ENCODE measurements at regions not wholly inside any gene's neighbourhood (a gene's known extent, or its start where the extent isn't known, plus 50 kb on each side); places are given as distances from the start of the nearest gene placed in this dataset.

DNA sequence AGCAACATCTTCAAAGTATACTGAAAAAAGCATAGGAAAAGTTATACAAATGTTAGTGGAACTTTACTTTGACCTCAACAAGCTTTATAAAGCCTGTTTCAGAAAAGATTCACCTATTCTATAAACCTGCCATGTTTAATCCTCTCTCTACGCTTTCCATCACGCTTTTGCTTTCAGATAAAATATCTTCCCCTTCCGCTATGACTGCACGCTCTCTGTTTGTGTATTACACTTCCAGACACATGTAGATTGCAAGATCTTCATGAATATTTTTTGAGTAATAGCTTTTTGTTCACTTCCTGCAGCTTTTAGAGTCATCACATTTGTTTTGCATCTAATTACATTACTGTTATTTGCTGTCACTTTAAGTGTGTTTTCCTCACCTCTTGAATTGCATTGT is 271.4 kb downstream of the RASSF9 start:
- Histone ChIP-seq H3K4me3 (ENCODE audit: low read depth, low read length) (no peak overlapping the region), H3K9me3 (no peaks in the 10 kb centered on the region), H3K36me3 (no peaks in the 10 kb centered on the region), H3K27me3 (0 out of 2 replicates have a peak, but pooled peaks cover 3% of the 10 kb centered on the region), H3K4me1 (no peaks in the 10 kb centered on the region)
- no peak for DNase-seq
- TF ChIP-seq, protein P1, sequence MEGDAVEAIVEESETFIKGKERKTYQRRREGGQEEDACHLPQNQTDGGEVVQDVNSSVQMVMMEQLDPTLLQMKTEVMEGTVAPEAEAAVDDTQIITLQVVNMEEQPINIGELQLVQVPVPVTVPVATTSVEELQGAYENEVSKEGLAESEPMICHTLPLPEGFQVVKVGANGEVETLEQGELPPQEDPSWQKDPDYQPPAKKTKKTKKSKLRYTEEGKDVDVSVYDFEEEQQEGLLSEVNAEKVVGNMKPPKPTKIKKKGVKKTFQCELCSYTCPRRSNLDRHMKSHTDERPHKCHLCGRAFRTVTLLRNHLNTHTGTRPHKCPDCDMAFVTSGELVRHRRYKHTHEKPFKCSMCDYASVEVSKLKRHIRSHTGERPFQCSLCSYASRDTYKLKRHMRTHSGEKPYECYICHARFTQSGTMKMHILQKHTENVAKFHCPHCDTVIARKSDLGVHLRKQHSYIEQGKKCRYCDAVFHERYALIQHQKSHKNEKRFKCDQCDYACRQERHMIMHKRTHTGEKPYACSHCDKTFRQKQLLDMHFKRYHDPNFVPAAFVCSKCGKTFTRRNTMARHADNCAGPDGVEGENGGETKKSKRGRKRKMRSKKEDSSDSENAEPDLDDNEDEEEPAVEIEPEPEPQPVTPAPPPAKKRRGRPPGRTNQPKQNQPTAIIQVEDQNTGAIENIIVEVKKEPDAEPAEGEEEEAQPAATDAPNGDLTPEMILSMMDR (IDR thresholded peaks at IDR 0.05; ENCODE audit: low read depth, low read length), result no peak

DNA sequence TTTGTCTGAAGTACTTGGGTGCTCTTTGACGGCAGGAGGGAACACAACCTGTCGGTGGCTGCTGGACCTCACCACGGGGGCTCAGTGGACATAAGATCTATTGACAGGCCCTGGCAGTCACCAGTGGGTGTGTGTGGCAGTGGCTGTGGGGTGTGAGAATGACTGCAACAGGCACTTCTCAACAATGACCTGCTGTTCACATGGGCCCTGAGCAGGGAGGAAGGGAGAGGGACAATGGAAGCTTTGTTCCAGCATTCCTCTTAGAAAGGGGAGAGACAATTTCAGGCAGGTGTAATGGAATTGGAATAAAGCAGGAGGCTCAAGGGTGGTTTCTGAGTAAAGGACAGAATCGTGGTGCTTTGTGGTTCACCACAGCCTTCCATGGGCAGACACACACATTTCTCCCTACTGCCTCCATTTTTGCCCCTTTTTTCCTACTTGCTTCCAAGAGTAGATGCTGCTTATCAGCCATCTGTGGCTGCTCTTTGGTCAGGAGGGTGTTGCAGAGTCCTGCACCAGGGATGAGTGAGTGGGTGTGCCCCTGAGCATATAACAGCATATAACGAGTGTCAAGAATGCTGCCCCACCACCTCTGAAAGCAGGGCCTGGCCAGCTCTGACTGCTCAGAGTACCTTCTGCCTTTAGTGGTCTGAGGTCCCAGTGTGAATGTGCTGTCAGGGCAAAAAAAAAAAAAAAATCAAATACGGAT is 267.7 kb downstream of the RASSF9 start:
- no peaks in the 10 kb centered on the region for H3K4me1 ChIP-seq
- 0 out of 2 replicates have a peak, but pooled peaks cover 9% of the 10 kb centered on the region for H3K27me3 ChIP-seq
- no peaks in the 10 kb centered on the region for H3K9me3 ChIP-seq
- TF ChIP-seq, protein P1 (IDR thresholded peaks at IDR 0.05; ENCODE audit: low read depth, low read length), result no peak
- DNase-seq, result no peak
- no peaks in the 10 kb centered on the region for H3K36me3 ChIP-seq
- H3K4me3 ChIP-seq (ENCODE audit: low read depth, low read length), result no peak overlapping the region

DNA sequence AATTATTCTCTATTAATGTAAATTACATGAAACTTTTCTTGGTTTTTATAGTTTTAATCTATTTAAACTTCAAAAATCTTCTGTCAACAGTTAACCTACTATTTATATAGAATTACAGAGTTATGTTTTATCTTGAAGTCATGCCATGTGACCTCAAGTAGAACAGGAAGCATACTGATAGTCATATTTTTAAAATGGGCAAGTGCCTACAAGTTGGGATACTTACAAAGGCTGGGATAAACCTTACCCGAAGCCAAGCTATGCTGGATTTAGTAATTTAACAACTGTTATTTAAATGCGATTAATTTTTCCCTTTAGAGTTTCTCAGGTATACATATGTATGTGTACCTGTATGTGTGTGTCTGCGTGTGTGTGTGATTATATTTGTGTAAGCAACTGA is 266.9 kb downstream of the RASSF9 start:
- Histone ChIP-seq H3K9me3 (no peaks in the 10 kb centered on the region), H3K36me3 (no peaks in the 10 kb centered on the region), H3K27me3 (0 out of 2 replicates have a peak, but pooled peaks cover 9% of the 10 kb centered on the region), H3K4me1 (no peaks in the 10 kb centered on the region), H3K4me3 (ENCODE audit: low read depth, low read length) (no peak overlapping the region)
- TF ChIP-seq, protein P1 (IDR thresholded peaks at IDR 0.05; ENCODE audit: low read depth, low read length), result no peak
- no peak for DNase-seq

DNA sequence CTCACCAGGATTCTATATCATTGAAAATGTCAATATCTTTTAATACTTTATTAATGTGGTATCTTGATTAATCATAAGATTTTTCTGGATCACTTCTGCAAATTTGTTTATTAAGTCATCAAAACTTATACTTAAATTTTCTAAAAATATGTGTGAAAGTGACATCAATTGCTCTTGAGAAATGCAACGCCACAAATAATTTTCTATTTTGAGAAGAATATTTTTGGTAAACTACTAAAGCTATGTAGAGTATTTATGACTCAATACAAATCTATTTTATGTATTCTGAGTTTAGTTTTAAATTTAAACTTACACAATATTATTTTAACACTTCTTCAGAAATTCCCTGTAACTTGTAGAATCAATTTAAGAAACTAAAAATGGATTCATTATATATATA is 263.3 kb downstream of the RASSF9 start:
- TF ChIP-seq, protein P1 (IDR thresholded peaks at IDR 0.05; ENCODE audit: low read depth, low read length), result no peak
- Histone ChIP-seq H3K4me3 (ENCODE audit: low read depth, low read length) (no peak overlapping the region), H3K36me3 (no peaks in the 10 kb centered on the region), H3K4me1 (no peaks in the 10 kb centered on the region), H3K27me3 (0 out of 2 replicates have a peak, but pooled peaks cover 9% of the 10 kb centered on the region), H3K9me3 (no peaks in the 10 kb centered on the region)
- DNase-seq, result no peak

DNA sequence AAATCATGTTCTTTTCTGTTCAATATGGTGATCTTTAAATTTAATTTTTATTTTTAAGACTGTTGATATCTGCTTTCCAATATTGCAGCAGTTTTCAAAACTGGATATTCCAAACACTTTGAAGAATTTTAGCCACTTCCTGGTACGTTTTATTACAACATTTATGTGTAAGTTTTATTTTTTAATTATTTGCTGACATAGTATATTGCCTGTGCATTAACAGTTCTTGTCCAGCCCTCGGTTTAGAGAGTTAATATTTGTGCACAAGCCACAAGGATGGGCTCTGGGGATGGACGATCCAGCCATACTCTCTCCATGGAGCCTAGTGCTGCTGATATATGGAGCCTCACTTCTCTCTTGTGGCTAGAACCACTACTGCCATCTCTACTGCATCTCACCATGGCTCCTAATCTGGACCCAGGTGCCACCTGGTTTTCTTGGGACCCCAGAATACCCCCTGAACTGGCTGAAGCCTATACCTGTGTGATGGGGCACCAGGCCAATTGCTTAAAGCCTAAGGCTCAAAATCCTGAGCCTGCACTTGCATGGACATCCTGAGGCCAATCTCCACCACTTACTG is 262.5 kb downstream of the RASSF9 start:
- Histone ChIP-seq H3K27me3 (0 out of 2 replicates have a peak, but pooled peaks cover 9% of the 10 kb centered on the region), H3K4me1 (no peaks in the 10 kb centered on the region), H3K4me3 (ENCODE audit: low read depth, low read length) (no peak overlapping the region), H3K36me3 (no peaks in the 10 kb centered on the region), H3K9me3 (no peaks in the 10 kb centered on the region)
- TF ChIP-seq, protein P1 (IDR thresholded peaks at IDR 0.05; ENCODE audit: low read depth, low read length), result no peak
- DNase-seq, result no peak

DNA sequence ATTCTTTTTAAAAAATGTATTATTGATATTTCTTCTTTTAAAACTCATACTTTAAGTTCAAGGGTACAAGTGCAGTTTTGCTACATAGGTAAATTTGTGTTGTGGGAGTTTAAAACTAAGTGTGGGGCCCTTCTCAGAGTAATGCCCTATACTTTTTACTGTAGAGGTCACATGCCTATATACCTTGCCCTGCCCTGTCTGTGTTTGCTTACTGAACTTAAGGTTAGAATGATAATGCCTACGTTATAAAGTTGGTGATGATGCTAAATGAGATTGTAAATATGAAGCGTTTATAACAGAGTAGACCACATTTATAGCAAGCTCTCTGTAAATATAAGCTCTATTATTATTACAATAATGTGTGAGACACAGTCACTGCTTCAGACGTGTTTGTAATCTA is 261.9 kb downstream of the RASSF9 start:
- Histone ChIP-seq H3K36me3 (no peaks in the 10 kb centered on the region), H3K27me3 (0 out of 2 replicates have a peak, but pooled peaks cover 7% of the 10 kb centered on the region), H3K4me1 (no peaks in the 10 kb centered on the region), H3K4me3 (ENCODE audit: low read depth, low read length) (no peak overlapping the region), H3K9me3 (no peaks in the 10 kb centered on the region)
- no peak for DNase-seq
- TF ChIP-seq, protein P1 (IDR thresholded peaks at IDR 0.05; ENCODE audit: low read depth, low read length), result no peak
